NCI-H1694 (cell line): ENCODE measurements at regions not wholly inside any gene's neighbourhood (a gene's known extent, or its start where the extent isn't known, plus 50 kb on each side); places are given as distances from the start of the nearest gene placed in this dataset.
A peak's percentile ranks its signal among the peaks of the same experiment; 100 is the strongest.

ENCODE experiments used
- DNase-seq: peaks from one replicate; lab custom pipeline; 2025; lab: John Stamatoyannopoulos, UW

DNA sequence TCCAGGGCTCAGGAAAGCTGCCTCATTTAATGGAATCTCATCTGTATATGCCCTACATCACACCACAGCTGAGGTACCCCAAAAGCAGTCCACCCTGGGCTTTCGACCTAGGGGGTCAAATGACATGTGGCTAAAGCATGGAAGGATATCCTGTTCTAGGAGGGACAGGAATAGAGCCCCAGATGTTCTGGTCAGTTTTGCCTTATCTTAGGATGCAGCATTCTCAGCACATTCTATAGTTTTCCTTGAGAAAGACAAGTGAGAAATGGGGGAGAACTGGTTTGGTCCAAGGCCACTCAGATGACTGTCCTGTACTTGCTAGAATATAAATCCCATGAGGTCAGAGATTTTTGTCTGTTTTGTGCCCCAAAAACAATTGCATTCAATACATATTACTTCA, 688.0 kb upstream of the ZEB2 start:
- no peak for DNase-seq

DNA sequence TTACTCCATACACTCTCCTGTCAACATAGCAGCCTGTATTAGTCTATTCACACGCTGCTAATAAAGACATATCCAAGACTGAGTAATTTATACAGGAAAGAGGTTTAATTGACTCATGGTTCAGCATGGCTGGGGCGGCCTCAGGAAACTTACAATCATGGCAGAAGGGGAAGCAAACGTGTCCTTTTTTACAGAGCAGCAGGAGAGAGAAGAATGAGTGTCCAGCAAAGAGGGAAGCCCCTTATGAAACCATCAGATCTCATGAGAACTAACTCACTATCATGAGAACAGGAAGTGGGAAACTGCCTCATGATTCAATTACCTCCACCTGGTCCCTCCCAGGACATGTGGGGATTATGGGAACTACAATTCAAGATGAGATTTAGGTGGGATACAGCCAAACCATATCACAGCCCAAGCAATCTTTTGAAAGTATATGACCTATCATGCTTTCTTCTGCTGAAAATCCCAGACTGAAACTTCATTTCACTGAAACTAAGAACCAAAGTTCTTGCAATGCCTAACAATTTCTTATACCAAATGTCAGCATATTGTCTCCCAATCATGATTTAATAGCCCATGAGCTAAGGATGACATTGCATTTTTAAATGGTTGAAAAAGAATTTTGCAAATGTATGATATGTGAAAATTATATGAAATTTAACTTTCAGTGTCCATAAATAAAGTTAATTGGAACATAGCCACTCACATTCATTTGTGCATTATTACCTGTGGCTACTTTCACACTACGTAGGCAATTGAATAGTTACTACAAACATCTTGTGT, 686.8 kb upstream of the ZEB2 start:
- DNase-seq = no peak

DNA sequence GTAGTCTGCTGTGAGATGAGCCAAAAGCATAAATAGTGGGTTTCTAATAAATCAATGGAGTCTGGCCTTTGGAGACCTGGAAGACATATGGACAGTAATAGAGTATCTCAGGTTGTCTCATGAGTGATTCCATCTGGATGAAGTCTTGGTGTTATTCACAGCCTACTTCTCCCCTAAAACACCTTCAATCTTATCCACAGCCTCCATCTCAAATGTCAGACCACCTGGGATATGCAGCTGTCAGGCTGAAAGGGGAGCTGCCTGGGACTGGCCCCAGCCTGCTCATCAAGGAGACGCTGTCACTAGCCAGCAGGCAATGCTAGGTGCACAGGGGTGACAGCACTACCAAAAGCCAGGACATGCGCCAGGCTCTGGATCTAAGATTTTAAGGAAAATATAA, 684.0 kb upstream of the ZEB2 start:
- peak; percentile 70 for DNase-seq

DNA sequence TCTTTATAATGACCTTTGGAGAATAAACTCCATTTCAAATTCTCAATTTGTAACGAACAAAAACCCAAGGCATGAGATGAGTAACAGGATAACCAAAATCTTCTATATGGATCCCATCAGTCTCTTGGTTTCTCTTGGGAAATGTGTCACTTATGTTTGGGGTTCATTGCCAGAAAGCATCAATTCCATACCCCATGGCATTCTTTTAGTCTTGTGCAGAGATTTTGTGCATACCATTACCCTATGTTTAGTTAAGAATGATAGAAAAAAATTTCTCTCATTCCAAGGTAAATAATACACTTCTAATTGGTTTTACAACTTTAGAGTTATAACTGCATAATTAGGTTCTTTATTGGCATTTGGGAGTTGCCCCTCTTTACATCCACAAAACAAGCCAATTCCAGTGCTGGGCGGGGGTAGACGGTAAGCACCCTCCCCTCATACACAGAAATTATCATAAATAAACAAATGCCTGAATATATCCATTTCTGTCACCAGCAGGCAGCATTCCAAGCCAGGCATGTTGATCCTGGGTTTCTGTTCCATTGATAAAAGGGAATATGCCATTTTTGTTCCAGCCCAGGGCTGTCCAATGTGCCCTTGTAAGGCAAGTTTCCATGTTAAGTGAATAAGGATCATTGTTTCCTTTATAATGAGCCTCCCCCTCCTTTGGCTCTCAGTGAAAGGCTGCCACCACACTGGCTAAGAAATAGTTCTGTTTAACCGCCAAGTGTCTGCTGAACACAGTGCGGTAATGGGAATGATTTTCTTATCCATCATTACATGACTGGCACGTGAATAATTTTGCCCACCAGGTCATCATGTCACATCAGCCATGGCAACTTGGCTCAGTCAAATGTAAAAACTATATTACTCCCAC, 680.1 kb upstream of the ZEB2 start:
- DNase-seq = no peak

DNA sequence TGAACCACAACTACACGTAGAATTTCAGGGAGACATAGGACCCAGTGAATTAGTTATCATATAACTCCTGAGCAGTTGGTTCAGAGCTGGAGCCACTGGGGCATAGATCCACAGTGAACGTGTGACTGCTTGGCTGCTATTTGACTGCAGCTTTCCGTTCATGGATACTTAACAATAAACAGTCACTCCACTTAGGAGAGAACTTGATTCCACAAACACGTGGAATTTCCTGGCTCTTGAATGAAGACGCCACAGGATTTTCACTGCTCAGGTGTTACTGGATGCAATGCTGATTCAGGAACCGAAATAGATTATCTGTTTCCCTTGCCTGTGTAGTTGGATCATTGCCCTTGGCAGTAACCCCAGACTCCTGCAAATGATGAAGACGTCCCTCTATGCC, 679.1 kb upstream of the ZEB2 start:
- no peak for DNase-seq

DNA sequence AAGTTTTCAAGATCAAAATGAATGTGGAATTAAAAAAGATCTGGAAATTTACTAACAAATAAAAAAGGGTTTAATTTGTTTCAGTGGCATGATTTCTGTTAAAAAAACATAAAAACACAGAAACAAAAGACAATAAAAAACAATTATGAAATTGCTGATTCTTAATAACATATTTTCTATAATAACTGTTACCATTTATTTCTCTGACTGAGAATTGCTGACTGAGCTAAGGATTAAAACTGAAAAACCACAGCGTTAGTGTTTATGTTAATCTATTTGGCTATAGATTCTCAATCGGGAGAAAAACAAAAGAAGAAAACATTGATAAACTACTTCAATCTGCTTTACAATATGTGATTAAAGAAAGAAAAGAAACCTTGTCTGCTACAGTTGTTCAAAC, 678.6 kb upstream of the ZEB2 start:
- no peak for DNase-seq

DNA sequence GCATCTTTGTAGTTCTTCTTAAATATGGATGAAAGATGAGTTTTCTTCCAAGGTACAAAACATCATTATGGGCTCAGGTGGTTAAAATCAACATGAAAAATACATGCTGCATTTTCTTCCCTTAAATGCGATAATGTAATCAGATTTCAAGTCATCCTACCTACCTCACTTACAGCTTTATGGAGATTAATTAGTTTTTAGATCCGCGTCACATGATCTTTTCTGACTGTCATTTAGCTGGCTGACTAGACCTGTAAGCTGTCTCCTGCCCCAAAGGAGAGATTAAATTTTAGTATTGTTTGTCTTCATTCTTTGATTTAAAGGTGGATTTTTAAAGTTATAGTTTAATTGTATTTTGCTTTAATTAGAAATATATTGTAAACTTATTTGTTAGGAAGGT, 678.0 kb upstream of the ZEB2 start:
- no peak for DNase-seq

DNA sequence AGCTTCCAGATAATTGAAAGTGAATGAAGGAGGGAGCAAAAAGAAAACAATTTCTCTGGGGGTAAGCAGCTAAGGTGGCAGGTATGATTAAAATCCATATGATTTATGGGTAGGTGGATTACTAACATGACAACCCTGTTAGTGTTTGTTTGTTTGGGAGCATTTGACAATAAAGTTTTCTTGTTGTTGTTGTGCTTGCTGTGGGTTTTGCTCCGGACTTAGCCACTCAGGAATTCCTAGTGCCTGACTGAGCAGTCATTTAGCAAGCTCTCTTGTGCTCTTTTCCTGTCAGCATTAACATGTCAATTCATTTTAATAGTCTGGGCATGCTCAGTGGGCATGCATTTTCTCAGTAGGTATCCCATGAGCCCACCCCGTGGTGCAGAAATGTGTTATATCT, 674.8 kb upstream of the ZEB2 start:
- DNase-seq = no peak

DNA sequence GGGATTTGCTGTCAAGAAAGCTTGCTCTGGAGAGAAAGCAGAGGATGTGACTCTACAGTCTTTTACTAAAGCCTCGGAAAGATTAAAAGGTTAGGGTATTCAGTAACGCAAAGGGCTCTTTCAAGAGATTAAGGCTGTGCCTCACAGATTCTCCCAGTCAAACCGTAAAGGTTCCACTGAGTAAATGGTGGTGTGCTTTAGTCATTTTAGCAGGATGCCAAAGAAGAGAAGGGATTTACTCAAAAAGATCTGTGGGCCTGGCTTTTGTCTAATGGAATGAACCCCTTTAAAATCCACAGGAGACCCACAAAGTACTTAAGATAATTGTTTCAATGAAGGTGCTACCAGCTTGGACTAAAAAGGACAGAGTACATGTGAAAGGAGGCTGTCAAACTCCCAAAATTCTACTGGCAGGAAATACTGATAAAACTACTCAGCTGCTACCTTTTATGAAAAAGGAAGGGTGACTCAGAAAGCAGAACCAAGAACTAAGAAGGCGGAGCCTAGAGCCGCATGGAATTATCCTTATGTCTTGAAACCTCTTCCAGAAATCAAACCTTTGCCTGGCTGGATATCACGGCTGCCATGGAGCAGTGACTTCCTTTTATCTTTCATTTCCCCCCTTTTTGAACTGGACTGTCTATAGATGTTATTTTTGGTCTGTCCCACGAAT, 670.2 kb upstream of the ZEB2 start:
- no peak for DNase-seq

DNA sequence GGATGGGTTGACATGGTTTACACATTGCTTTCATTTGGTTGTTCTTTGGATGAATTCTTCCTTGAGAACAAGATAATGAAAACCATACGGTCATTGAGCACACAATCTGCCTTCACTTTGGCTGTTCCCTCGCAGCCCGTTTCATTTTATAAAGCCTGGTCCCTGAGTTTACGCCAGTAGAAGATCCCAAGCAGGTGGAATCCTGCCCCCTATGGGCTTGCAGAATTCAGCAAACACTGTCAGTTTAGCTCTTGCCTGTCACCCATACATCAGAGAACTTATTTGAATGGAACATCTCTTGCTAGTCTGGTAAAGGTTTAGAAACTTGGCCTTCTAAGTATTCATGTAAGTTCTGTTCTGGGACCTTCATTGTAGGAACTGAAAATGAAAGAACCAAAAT, 666.4 kb upstream of the ZEB2 start:
- no peak for DNase-seq

DNA sequence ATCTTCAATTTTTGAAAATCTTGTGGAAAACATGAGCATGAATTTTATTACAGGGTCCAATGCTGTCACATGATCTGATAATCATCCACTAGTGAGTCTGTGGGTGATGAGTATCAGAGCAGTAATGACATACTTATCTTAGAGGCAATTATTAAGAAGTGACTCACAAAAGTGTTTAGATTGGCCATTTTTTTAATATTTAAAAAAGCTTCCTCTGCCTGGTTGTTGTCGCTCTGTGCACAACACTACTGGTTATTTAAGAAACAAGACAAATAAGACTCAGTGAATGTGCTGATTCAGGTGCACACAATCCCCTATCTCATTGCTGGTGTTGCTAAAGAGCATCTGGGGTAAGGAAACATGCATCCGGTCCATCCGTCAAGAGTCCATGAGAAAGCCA, 665.8 kb upstream of the ZEB2 start:
- DNase-seq = no peak

DNA sequence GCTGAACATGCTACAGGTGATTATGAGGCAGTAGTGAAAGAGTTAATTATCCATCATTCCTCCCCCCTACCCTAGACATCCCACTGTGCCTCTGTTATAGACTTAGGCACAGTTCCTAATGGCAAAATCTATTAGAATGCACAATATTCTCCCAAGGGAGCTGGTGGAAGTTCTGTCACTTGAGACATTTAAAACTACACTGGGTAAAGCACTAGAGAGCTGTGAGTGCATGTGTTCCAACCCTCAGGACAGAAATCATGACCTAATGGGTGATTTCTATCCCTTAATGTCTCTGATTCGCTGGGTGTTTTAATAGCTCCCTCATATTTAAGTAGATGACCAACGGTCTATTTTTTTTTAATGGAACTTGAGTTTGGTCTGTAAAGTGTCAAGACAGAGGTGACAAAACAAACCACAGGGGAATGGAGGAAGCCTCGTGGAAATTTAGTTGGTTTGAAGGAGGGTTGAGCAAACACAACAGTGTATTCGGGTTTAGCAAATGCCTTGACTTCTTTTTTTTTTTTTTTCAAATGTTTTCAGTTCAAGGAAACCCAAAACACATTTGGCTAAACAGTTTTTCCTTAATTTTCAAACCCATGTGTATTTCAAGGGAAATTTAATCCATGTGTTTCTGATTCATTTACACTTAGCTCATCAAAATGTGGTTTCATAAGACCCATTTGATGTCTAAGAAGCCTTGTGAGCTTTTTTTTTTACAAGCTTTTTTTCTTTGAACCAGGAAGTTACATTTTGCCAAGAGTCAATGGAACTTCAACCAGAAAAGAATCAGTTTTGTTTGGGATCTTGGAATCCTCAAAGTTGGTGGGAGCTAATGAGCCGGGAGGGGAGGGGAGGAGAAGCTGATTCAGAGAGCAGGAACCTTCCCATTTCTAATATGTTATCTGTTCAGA, 665.1 kb upstream of the ZEB2 start:
- DNase-seq = no peak

DNA sequence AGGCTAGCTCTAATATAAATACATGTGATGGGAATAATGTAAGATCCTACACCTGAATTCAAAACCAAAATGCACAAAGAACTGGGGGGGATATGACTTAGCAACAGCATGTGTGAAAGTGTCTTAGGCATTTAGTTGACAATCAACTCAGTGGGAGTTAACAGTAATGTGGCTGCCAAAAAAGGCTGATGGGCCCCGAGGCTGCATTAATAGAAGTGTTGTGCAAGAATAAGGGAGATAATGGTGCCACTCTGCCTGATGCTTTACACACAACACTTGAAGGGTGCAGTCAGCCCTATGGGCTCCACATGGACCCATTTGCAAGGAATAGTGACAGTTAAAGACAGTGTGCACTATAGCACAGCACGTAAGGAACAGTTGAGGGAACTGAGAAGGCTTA, 649.4 kb upstream of the ZEB2 start:
- DNase-seq = no peak

DNA sequence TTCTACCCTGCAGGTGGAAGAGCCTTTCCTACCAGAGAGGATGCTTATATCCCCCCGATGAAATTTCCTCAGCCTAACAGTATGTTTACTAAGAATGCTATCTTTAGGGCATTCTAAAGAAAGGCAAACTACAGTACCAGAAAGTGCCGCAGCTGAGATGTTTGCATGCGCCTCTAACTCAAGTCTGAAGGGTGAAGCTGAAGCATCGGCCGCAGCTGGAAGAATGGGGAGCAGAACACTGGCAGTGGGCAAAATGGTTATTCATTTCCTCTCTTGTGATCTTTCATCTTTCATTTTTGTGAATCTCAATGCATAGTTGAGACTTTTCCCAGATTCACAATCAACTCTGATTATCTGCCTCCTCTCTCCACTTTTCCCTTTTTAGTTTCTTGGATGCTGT, 648.2 kb upstream of the ZEB2 start:
- no peak for DNase-seq

DNA sequence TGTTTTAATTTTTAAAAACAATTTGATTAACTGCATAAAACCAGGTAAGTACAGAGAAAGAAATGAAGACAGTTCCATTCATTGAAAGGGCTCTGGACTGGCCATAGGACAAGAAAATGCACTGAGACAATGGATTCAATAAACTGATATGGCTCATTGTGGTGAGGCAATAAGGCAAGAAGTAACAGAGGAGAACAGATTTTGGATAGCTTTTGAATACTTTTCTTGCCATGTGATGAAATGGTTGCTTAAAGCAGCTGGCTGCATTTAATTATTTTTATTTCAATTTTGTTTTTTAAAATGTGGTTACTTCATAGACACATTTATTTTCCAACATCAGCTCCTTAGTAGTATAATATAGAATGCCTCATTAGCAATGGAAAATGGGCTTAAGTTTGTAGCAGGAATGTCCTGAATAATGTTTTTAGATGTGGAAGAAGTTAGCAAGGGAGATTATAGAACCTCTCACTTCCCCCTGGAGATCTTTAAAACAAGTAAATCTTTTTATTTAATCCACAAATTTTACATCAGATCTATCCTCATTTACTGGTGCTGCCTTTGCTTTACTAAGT, 646.9 kb upstream of the ZEB2 start:
- no peak for DNase-seq

DNA sequence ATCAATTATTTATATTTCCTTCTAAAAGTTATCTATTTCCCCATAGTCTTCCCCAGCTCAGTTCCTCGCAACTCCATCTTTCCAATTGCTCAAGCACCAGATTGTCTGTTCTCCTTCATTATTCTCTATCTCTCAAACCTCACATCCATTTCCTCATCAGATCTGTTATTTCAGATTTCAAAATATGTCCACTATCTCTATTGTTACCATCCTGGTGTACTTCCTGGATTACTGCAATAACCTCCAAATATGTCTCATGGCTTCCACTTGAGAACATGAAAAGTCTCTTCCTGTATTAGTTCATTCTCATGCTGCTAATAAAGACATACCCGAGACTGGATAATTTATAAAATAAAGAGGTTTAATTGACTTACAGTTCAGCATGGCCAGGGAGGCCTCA, 641.7 kb upstream of the ZEB2 start:
- no peak for DNase-seq

DNA sequence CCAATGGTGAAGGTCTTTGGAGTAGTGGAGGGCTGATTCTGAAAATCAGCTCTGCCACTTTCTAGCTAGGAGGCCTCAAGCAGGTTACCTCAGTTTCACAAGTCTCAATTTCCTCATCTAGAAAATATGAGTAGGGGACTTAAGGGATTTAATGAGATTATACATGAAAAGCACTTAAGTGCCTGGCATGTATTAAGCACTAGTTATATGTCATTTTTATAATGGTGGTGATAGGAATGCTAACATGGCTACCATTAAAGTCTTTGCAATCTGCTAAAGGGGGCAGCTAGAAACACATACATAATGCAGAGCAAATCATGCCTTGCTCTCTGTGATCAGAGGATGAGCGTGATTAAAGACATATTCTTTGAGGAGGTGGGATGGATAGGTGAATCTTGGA, 640.9 kb upstream of the ZEB2 start:
- DNase-seq = no peak

DNA sequence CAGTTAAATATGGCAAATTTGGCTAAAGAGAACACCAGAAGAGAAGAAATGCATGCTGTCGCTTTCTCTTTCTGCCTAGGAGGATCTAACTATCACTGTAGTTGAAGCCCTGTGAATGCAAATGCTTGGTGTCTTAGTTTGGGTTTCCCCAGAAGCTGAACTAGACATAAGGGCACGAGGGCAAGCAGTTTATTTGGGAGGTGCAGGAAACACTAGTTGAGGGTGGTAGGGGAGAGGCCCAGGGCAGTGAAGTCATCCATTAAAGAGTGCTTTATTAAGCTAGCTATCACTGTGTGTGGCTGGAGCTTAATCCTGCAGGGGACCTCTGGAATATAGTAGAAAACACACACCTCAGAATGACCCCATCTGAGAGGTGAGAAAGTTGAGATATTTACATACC, 639.8 kb upstream of the ZEB2 start:
- DNase-seq = no peak

DNA sequence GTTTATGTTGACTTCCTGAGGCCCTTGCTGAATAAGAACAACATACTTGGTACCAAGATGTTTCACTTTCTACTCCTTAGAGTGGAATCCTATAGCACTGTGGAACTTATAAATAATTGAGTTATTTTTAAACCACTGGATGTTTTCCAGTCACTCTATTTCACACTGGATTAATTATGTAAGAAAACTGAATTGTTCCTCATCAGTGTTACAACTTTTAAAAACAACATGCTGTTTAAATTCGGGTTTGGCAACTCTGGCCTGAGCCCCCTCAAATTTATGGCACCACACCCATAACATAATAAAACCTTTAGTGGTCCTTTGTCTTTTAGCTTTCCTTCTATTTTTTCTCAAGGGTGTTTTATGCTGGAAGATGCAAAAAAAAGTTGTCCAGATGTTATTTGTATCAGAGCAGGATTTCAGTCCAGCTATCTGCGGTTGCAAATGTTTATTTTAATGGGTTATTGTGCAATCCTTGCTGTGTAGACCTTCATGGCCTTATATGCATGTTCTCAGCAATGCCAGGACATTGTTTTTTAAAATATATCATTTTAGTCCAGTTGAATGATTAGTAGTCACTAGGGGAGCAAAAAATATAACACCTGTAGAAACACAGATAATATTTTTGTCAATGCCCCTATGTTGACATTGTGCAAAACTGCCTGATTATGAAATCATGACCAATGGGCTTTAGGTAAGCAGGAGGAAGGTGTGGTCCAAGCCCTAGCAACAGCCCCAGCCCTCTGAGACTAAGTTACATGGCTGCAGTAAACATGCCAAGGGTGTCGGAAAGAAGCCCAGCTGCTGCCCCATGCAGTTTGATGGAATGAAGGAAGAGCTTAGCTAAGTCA, 638.0 kb upstream of the ZEB2 start:
- DNase-seq = no peak

DNA sequence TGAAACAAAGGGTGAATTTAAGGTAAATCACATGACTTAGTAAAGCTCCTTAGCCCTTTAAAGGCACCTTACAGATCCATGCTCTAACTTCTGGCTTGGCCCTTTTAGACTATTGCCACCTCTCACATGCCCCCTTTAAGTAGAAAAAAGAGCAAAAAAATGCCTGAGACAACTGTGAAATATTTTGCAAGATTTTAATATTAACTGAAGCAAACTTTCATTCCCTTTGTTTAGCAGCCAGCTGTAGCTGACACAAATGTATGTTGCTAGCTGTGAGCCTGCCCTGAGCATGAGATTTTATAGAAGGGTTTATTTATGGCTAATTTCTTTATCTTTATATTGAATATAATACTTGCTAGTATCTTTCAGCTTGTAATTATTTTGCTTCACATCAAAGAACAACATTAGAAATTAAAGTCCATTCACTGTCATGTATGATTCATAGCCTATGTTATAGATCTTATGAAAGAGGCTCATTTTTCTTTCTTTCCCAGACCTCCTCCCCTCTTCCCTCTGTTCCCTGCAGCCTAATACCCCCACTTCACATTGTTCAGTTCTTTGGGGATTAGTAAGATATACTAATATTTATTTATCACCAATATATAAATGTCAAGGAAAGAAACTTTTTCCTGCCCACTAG, 637.2 kb upstream of the ZEB2 start:
- DNase-seq = no peak
